ENCODE measurements at regions not wholly inside any gene's neighbourhood (a gene's known extent, or its start where the extent isn't known, plus 50 kb on each side); places are given as distances from the start of the nearest gene placed in this dataset.

DNA sequence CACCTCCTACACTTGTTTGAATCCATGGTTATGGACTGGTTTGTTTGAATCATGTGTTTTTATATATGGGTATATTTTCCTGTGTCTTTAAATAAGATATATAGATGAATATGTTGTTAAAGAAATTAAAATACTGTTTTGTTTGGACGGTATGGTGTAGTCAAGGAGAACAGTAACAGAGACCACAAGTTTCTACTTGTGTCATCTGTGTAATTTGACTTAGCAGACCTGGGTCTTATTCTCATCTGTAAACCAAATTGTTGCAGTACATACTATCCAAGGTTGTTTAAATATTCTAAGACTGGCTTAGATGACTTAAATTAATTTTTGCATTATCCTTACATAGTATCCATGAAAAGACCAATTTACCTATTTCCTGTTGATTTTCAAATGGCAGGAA lies 361.1 kb upstream of the SLITRK1 start:
- H3K27ac ChIP-seq: no peak overlapping the region
- H3K36me3 ChIP-seq: no peaks in the 10 kb centered on the region
- no peak overlapping the region for H3K4me3 ChIP-seq
- no peak for TF ChIP-seq EP300 (IDR thresholded peaks at IDR 0.05)
- no peak for TF ChIP-seq POLR2A (IDR thresholded peaks at IDR 0.05)
- TF ChIP-seq, protein P1, sequence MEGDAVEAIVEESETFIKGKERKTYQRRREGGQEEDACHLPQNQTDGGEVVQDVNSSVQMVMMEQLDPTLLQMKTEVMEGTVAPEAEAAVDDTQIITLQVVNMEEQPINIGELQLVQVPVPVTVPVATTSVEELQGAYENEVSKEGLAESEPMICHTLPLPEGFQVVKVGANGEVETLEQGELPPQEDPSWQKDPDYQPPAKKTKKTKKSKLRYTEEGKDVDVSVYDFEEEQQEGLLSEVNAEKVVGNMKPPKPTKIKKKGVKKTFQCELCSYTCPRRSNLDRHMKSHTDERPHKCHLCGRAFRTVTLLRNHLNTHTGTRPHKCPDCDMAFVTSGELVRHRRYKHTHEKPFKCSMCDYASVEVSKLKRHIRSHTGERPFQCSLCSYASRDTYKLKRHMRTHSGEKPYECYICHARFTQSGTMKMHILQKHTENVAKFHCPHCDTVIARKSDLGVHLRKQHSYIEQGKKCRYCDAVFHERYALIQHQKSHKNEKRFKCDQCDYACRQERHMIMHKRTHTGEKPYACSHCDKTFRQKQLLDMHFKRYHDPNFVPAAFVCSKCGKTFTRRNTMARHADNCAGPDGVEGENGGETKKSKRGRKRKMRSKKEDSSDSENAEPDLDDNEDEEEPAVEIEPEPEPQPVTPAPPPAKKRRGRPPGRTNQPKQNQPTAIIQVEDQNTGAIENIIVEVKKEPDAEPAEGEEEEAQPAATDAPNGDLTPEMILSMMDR (IDR thresholded peaks at IDR 0.05): no peak
- H3K4me1 ChIP-seq: no peaks in the 10 kb centered on the region
- no peak for DNase-seq (ENCODE audit: low spot score in 2 of 2)
- H3K27me3 ChIP-seq: no peaks in the 10 kb centered on the region
- WGBS, 2 donors: 81 to 93% methylated on average over 1 of the region's 1 CpG
- no peaks in the 10 kb centered on the region for H3K9me3 ChIP-seq

DNA sequence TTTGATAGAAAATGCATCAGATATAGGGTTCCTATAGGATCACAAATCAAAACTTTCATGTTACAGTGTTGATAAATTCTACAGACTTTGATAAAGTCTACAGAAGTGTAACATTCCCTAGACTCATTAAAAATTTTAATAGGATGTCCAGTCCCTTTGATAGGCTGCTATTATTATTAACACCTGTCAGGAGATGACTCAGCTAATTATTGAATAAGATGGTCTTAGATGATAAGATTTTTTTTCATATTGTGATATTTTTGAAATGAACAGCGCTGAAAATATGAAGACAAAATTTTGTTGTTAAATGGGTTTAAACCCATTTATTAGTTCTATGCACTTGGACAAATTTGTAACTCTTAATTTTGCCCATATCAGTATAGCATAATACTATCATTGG lies 356.8 kb upstream of the SLITRK1 start:
- H3K27me3 ChIP-seq: no peaks in the 10 kb centered on the region
- no peaks in the 10 kb centered on the region for H3K9me3 ChIP-seq
- no peaks in the 10 kb centered on the region for H3K4me1 ChIP-seq
- H3K4me3 ChIP-seq: no peak overlapping the region
- H3K27ac ChIP-seq: no peak overlapping the region
- no peak for DNase-seq (ENCODE audit: low spot score in 2 of 2)
- no peaks in the 10 kb centered on the region for H3K36me3 ChIP-seq
- WGBS, 2 donors: 94 to 95% methylated on average over 1 of the region's 1 CpG
- TF ChIP-seq, protein P1 (IDR thresholded peaks at IDR 0.05): no peak
- TF ChIP-seq EP300 (IDR thresholded peaks at IDR 0.05): no peak
- TF ChIP-seq POLR2A (IDR thresholded peaks at IDR 0.05): no peak

DNA sequence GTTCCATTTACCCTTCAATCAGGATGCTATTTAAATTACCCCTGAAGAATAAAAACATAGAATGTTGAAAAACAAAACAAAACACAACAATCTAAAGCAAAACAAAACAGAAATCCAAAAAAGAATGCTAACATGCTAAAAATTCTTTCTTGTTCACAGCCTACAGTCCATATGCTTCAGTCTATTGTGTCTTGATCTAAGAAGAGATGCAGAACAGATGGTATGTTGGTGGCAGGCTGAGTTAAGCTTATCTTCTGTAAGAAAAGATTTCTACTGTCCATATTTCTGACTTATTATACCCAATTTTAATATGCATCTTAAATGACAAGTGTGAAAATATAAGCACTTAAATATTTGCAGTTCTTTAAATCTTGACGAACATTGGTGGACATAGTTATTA lies 356.1 kb upstream of the SLITRK1 start:
- no peak overlapping the region for H3K4me3 ChIP-seq
- no peak for TF ChIP-seq POLR2A (IDR thresholded peaks at IDR 0.05)
- TF ChIP-seq EP300 (IDR thresholded peaks at IDR 0.05): no peak
- TF ChIP-seq, protein P1 (IDR thresholded peaks at IDR 0.05): no peak
- H3K4me1 ChIP-seq: no peaks in the 10 kb centered on the region
- no peaks in the 10 kb centered on the region for H3K27me3 ChIP-seq
- H3K27ac ChIP-seq: no peak overlapping the region
- WGBS, 2 donors: 87 to 89% methylated on average over 1 of the region's 1 CpG
- H3K9me3 ChIP-seq: no peaks in the 10 kb centered on the region
- DNase-seq (ENCODE audit: low spot score in 2 of 2): no peak
- H3K36me3 ChIP-seq: no peaks in the 10 kb centered on the region

DNA sequence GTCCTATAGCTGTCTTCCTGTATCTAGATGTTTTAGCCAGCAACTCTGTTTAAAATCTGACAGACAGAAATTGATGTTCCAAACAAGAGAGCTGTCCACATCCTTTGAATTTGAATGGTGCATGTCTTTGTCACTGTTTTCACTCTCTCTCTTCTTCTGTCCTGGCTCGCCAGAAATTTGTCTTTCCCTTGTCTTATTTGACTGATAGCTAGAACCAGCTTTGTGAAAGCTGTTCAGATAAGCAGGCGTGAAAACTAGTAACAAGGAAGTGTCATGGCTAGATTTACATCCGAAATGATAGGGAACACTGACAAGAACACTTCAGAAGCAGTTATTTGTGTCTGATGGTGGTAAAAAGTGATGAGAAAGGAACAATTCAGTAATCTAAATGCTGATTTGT lies 354.9 kb upstream of the SLITRK1 start:
- no peak for TF ChIP-seq EP300 (IDR thresholded peaks at IDR 0.05)
- TF ChIP-seq POLR2A (IDR thresholded peaks at IDR 0.05): no peak
- TF ChIP-seq, protein P1 (IDR thresholded peaks at IDR 0.05): no peak
- H3K27me3 ChIP-seq: no peaks in the 10 kb centered on the region
- H3K27ac ChIP-seq: no peak overlapping the region
- no peaks in the 10 kb centered on the region for H3K4me1 ChIP-seq
- no peak for DNase-seq (ENCODE audit: low spot score in 2 of 2)
- H3K9me3 ChIP-seq: no peaks in the 10 kb centered on the region
- H3K4me3 ChIP-seq: no peak overlapping the region
- no peaks in the 10 kb centered on the region for H3K36me3 ChIP-seq
- 41 to 47% methylated on average over 3 of the region's 3 CpGs for WGBS, 2 donors

DNA sequence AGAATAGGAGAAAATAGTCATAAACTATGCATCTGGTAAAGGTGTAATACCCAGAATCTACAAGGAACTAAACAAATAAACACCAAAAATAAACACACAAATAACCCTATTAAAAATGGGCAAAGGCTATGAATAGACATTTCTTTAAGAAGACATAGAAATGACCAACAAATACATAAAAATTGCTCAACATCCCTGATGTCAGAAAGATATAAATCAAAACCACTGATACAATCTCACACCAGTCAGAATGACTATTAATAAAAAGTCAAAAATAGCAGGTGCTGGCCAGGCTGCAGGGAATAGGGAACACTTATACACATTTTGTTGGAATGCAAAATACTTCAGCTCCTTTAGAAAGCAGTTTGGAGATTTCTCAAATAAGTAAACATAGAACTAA lies 352.1 kb upstream of the SLITRK1 start:
- no peak for TF ChIP-seq EP300 (IDR thresholded peaks at IDR 0.05)
- TF ChIP-seq, protein P1 (IDR thresholded peaks at IDR 0.05): no peak
- TF ChIP-seq POLR2A (IDR thresholded peaks at IDR 0.05): no peak
- no peak overlapping the region for H3K4me3 ChIP-seq

More for the DNA sequence above, 352.1 kb upstream of the SLITRK1 start:
- DNase-seq (ENCODE audit: low spot score in 2 of 2): no peak
- H3K27ac ChIP-seq: no peak overlapping the region
- H3K27me3 ChIP-seq: no peaks in the 10 kb centered on the region
- no peaks in the 10 kb centered on the region for H3K9me3 ChIP-seq
- H3K4me1 ChIP-seq: no peaks in the 10 kb centered on the region
- no peaks in the 10 kb centered on the region for H3K36me3 ChIP-seq

Measured in tibial nerve (tissue), 4 donors.